ENCODE measurements at regions not wholly inside any gene's neighbourhood (a gene's known extent, or its start where the extent isn't known, plus 50 kb on each side); places are given as distances from the start of the nearest gene placed in this dataset.
"Not testable (repeated sequence)": the region's sequence is repeated elsewhere in the genome, so short reads cannot be mapped to it uniquely, and the experiment has no call there.

GRCh38 chr10:45564303-45564959 lies 108.1 kb downstream of the ZFAND4 start:
- no peak for DNase-seq

- DNase-seq, result no peak
Observed at GRCh38 chr10:45561952-45562351, 110.6 kb downstream of the ZFAND4 start.

GRCh38 chr10:45560262-45560661 lies 112.3 kb downstream of the ZFAND4 start:
- DNase-seq, result no peak

- DNase-seq, result no peak
Observed at GRCh38 chr10:45558425-45558824, 114.1 kb downstream of the ZFAND4 start.

- no peak for DNase-seq
Observed at GRCh38 chr10:45557275-45557905, 115.2 kb downstream of the ZFAND4 start.

GRCh38 chr10:45555795-45556194 lies 116.8 kb downstream of the ZFAND4 start:
- DNase-seq, result no peak

GRCh38 chr10:45555332-45555731 lies 117.2 kb downstream of the ZFAND4 start:
- DNase-seq, result not testable (repeated sequence)

GRCh38 chr10:45553613-45554012 lies 119.0 kb downstream of the ZFAND4 start:
- DNase-seq, result no peak

GRCh38 chr10:45553155-45553554 lies 119.4 kb downstream of the ZFAND4 start:
- no peak for DNase-seq

GRCh38 chr10:45552476-45552875 lies 120.1 kb downstream of the ZFAND4 start:
- no peak for DNase-seq

- DNase-seq, result no peak
Observed at GRCh38 chr10:45550903-45551786, 121.4 kb downstream of the ZFAND4 start.

- no peak for DNase-seq
Observed at GRCh38 chr10:45548068-45548467, 124.5 kb downstream of the ZFAND4 start.

- DNase-seq, result no peak
Observed at GRCh38 chr10:45547207-45547606, 125.4 kb downstream of the ZFAND4 start.

GRCh38 chr10:45545150-45545549 lies 127.4 kb downstream of the ZFAND4 start:
- no peak for DNase-seq

- DNase-seq, result no peak
Observed at GRCh38 chr10:45544191-45544590, 128.4 kb downstream of the ZFAND4 start.

- not testable (repeated sequence) for DNase-seq
Observed at GRCh38 chr10:45541032-45541431, 131.5 kb downstream of the ZFAND4 start.

- DNase-seq, result not testable (repeated sequence)
Observed at GRCh38 chr10:45540589-45540988, 132.0 kb downstream of the ZFAND4 start.

GRCh38 chr10:45539569-45539968 lies 133.0 kb downstream of the ZFAND4 start:
- DNase-seq, result not testable (repeated sequence)

GRCh38 chr10:45534572-45534971 lies 138.0 kb downstream of the ZFAND4 start:
- no peak for DNase-seq

GRCh38 chr10:45532480-45532879 lies 140.1 kb downstream of the ZFAND4 start:
- no peak for DNase-seq

GRCh38 chr10:45526309-45526905 lies 146.2 kb downstream of the ZFAND4 start:
- peak; percentile 5 to 26 for DNase-seq

GRCh38 chr10:45520476-45520875 lies 146.5 kb downstream of the ALOX5 start:
- DNase-seq, result no peak
